Adrenal gland (tissue), 9 donors: ENCODE measurements at regions not wholly inside any gene's neighbourhood (a gene's known extent, or its start where the extent isn't known, plus 50 kb on each side); places are given as distances from the start of the nearest gene placed in this dataset.

Experiments
- DNase-seq, 7 donors: peaks; one replicate each; pipeline ENCODE4 v3.0.0-alpha.2; 2019 to 2020
- H3K27ac ChIP-seq, 5 donors: fragments of 200-600 bp; sonication (generic) in 4 of 5; 1 replicate in 3 of 5; 2 replicates in 2 of 5; pipeline versions ENCODE4 v1.5.1 to v1.8.0; 2016 to 2020; ENCODE audit warnings: mild to moderate bottlenecking in 1 of 5
- H3K27me3 ChIP-seq: fragments of 200-600 bp; 2 replicates; pipeline ENCODE4 v1.8.0; 2021
- H3K36me3 ChIP-seq, 2 donors: fragments of 200-600 bp; replicated peaks in 1 of 2; 1 replicate in 1 of 2; 2 replicates in 1 of 2; pipeline versions ENCODE4 v1.5.1 to v1.8.0; 2018 to 2022
- H3K4me1 ChIP-seq, 2 donors: fragments of 200-600 bp; replicated peaks in 1 of 2; 1 replicate in 1 of 2; 2 replicates in 1 of 2; pipeline versions ENCODE4 v1.5.1 to v1.8.0; 2018 to 2021
- H3K4me3 ChIP-seq, 4 donors: fragments of 200-600 bp; sonication (generic) in 3 of 4; one replicate each; pipeline ENCODE4 v1.5.1; 2016 to 2018
- H3K9me3 ChIP-seq, 3 donors: fragments of 200-600 bp; sonication (generic) in 1 of 3; replicated peaks in 1 of 3; 1 replicate in 2 of 3; 2 replicates in 1 of 3; pipeline versions ENCODE4 v1.5.1 to v1.8.0; 2016 to 2021
- CTCF ChIP-seq, 6 experiments: fragments of 450-650 bp in 4 of 6; fragments of 200-600 bp in 2 of 6; sonication (generic) in 1 of 6; IDR thresholded peaks; 1 replicate in 5 of 6; 2 replicates in 1 of 6; pipeline versions ENCODE4 v1.5.1 to v1.8.0; 2016 to 2021; ENCODE audit warnings: antibody characterized with exemption in 6 of 6, mild to moderate bottlenecking in 2 of 6, moderate library complexity in 1 of 6
- POLR2A ChIP-seq, 2 donors: fragments of 450-650 bp; IDR thresholded peaks; one replicate each; pipeline ENCODE4 v1.6.1; 2017; ENCODE audit warnings: antibody characterized with exemption in 2 of 2, mild to moderate bottlenecking in 2 of 2, moderate library complexity in 1 of 2
- WGBS, 4 donors: extraction: QIAGEN DNeasy Blood & Tissue Kit in 2 of 4; methylation state at CpG; one replicate each; pipeline versions ENCODE4 v1.1.5 to v1.1.7; 2013 to 2017; 5-methylcytosine and 5-hydroxymethylcytosine counted together
- intact Hi-C, 2 donors: fragments of 100-400 bp; cut with DNase I; formaldehyde crosslinking; loops; one replicate each; pipeline versions ENCODE4 v1.14.1 to v1.15.0; 2022 to 2023
- donor health status: healthy with polysubstance abuse.
- donor health status: Bipolar disorder and iron deficiency.
- donor health status: DM: yes; HTN: yes; CAD: no.
- donor health status: DM: no; HTN: no; CAD: no.
- donor health status: DM: no; HTN: no; CAD: no.

GRCh38 chr1:234537236-234537635 is 58.3 kb upstream of the TARBP1 start:
- intact Hi-C loops = loop anchor here in 1 of 2 donors (10.0 kb wide), 1 partner anchor 58 kb away; no protein-coding TSS in a partner anchor
- 85 to 88% (median 86%) methylated on average over 5 of the region's 5 CpGs for WGBS, 4 donors
- peaks cover 31 to 57% of the 10 kb centered on the region in 2 donors for H3K4me1 ChIP-seq

GRCh38 chr1:234536741-234537140 is 57.8 kb upstream of the TARBP1 start:
- intact Hi-C loops = loop anchor here in 1 of 2 donors (10.0 kb wide), 1 partner anchor 58 kb away; no protein-coding TSS in a partner anchor
- peak overlapping the region in 3 of 5 donors; percentile 70 to 94 (median 94) for H3K27ac ChIP-seq
- H3K36me3 ChIP-seq = no peaks in the 10 kb centered on the region
- TF ChIP-seq POLR2A (IDR thresholded peaks at IDR 0.05) = no peak
- no peak for TF ChIP-seq CTCF (IDR thresholded peaks at IDR 0.05)
- H3K9me3 ChIP-seq = no peaks in the 10 kb centered on the region
- peak in 1 of 7 donors; percentile 47 for DNase-seq
- peaks cover 34 to 55% of the 10 kb centered on the region in 2 donors for H3K4me1 ChIP-seq
- H3K27me3 ChIP-seq = no peaks in the 10 kb centered on the region
- H3K4me3 ChIP-seq = no peak overlapping the region
- 74 to 80% (median 80%) methylated on average over 12 of the region's 12 CpGs for WGBS, 4 donors

More at GRCh38 chr1:234537236-234537635, 58.3 kb upstream of the TARBP1 start:
- no peaks in the 10 kb centered on the region for H3K36me3 ChIP-seq
- H3K4me3 ChIP-seq = no peak overlapping the region
- TF ChIP-seq CTCF (IDR thresholded peaks at IDR 0.05) = no peak
- H3K27me3 ChIP-seq = no peaks in the 10 kb centered on the region
- DNase-seq = no peak
- no peaks in the 10 kb centered on the region for H3K9me3 ChIP-seq
- peak overlapping the region in 2 of 5 donors; percentile 94 for H3K27ac ChIP-seq

GRCh38 chr1:234535763-234536515 is 57.0 kb upstream of the TARBP1 start:
- Histone ChIP-seq H3K4me3 (no peak overlapping the region), H3K27ac (peak overlapping the region in 4 of 5 donors; percentile 82 to 94 (median 90)), H3K9me3 (no peaks in the 10 kb centered on the region), H3K27me3 (no peaks in the 10 kb centered on the region), H3K4me1 (peaks cover 40 to 63% of the 10 kb centered on the region in 2 donors), H3K36me3 (no peaks in the 10 kb centered on the region)
- intact Hi-C loops = loop anchor here in 1 of 2 donors (10.0 kb wide), 1 partner anchor 59 kb away; no protein-coding TSS in a partner anchor
- 61 to 73% (median 66%) methylated on average over 14 of the region's 14 CpGs for WGBS, 4 donors
- TF ChIP-seq CTCF (IDR thresholded peaks at IDR 0.05) = no peak
- TF ChIP-seq POLR2A (IDR thresholded peaks at IDR 0.05) = no peak
- peak in 4 of 7 donors; percentile 37 to 77 (median 48) for DNase-seq

DNA sequence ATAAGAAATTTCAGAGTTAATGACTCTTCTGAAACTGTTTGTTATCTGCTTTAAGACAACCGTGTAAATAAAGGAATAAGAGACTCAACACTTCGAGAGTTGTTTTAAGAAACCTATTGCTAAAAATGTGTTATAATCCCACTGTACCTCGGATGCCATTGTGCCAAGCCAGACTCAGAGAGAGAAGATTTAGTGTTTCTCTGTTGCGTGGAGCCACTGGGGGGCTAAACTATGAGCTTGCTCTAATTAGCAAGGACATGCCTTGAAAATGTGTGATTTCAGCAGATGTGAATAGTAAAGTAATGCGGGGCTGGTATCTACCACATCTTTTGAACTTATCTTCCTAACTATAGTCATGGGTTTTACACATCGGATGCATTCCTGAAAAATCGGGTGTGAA is 56.2 kb upstream of the TARBP1 start:
- intact Hi-C loops = loop anchor here in 1 of 2 donors (10.0 kb wide), 1 partner anchor 60 kb away; no protein-coding TSS in a partner anchor
- no peaks in the 10 kb centered on the region for H3K36me3 ChIP-seq
- H3K27me3 ChIP-seq = no peaks in the 10 kb centered on the region
- WGBS, 4 donors = 71 to 79% (median 75%) methylated on average over 7 of the region's 7 CpGs
- H3K4me3 ChIP-seq = no peak overlapping the region
- peak in 2 of 7 donors; percentile 6 to 49 for DNase-seq
- H3K4me1 ChIP-seq = peaks cover 43 to 64% of the 10 kb centered on the region in 2 donors
- TF ChIP-seq CTCF (IDR thresholded peaks at IDR 0.05) (no peak), POLR2A (IDR thresholded peaks at IDR 0.05) (no peak)
- H3K27ac ChIP-seq = peak overlapping the region; percentile 82 to 94 (median 87)
- H3K9me3 ChIP-seq = no peaks in the 10 kb centered on the region
